SK-N-SH (cell line): ENCODE measurements at regions not wholly inside any gene's neighbourhood (a gene's known extent, or its start where the extent isn't known, plus 50 kb on each side); places are given as distances from the start of the nearest gene placed in this dataset.

Experiments used
- EZH2phosphoT487 ChIP-seq: fragments of 200-600 bp; sonication (generic); IDR thresholded peaks from 2 replicates; pipeline ENCODE4 v1.6.1; 2017; ENCODE audit warnings: low read depth, mixed run types, mild to moderate bottlenecking, antibody characterized with exemption, moderate library complexity, borderline replicate concordance
- FOSL2 ChIP-seq: IDR thresholded peaks from 2 replicates; pipeline ENCODE4 v1.4.0; 2012; ENCODE audit warnings: low read depth, mild to moderate bottlenecking, moderate library complexity, borderline replicate concordance
- FOXJ3 ChIP-seq: sonication (generic); formaldehyde crosslinking; IDR thresholded peaks from 2 replicates; pipeline ENCODE4 v1.5.1; 2020; ENCODE audit warnings: mild to moderate bottlenecking, missing genetic modification reagents
- FOXM1 ChIP-seq: IDR thresholded peaks from 2 replicates; pipeline ENCODE4 v1.4.0; 2012; ENCODE audit warnings: low read depth, mild to moderate bottlenecking
- POLR2AphosphoS5 ChIP-seq: IDR thresholded peaks from 2 replicates; pipeline ENCODE4 v1.6.1; 2012; ENCODE audit warnings: low read depth, low read length
- RFX5 ChIP-seq: IDR thresholded peaks from 2 replicates; pipeline ENCODE4 v1.6.1; 2012; ENCODE audit warnings: mild to moderate bottlenecking, improper control_type of control experiment, low read length
- RXRA ChIP-seq: IDR thresholded peaks from 2 replicates; pipeline ENCODE4 v1.4.0; 2012; ENCODE audit warnings: low read depth, mild to moderate bottlenecking, borderline replicate concordance
- TCF12 ChIP-seq: IDR thresholded peaks from 2 replicates; pipeline ENCODE4 v1.4.0; 2012
- TF ChIP-seq, protein P1 (sequence below): fragments of 200-600 bp; sonication (generic); IDR thresholded peaks from 2 replicates; pipeline ENCODE4 v1.6.1; 2017; ENCODE audit warnings: antibody characterized with exemption, mild to moderate bottlenecking, moderate library complexity
- TF ChIP-seq, protein P2 (sequence below): IDR thresholded peaks from 2 replicates; pipeline ENCODE4 v1.6.1; 2012; ENCODE audit warnings: mild to moderate bottlenecking, low read depth, low read length, moderate library complexity
- TF ChIP-seq, protein P3 (sequence below): IDR thresholded peaks from 2 replicates; pipeline ENCODE4 v1.4.0; 2012; ENCODE audit warnings: low read depth, borderline replicate concordance
- TF ChIP-seq, protein P4 (sequence below): IDR thresholded peaks from 2 replicates; pipeline ENCODE4 v1.4.0; 2012; ENCODE audit warnings: low read depth

GRCh38 chr1:100627054-100627716 is 89.2 kb downstream of the GPR88 start:
- TF ChIP-seq, protein P1, sequence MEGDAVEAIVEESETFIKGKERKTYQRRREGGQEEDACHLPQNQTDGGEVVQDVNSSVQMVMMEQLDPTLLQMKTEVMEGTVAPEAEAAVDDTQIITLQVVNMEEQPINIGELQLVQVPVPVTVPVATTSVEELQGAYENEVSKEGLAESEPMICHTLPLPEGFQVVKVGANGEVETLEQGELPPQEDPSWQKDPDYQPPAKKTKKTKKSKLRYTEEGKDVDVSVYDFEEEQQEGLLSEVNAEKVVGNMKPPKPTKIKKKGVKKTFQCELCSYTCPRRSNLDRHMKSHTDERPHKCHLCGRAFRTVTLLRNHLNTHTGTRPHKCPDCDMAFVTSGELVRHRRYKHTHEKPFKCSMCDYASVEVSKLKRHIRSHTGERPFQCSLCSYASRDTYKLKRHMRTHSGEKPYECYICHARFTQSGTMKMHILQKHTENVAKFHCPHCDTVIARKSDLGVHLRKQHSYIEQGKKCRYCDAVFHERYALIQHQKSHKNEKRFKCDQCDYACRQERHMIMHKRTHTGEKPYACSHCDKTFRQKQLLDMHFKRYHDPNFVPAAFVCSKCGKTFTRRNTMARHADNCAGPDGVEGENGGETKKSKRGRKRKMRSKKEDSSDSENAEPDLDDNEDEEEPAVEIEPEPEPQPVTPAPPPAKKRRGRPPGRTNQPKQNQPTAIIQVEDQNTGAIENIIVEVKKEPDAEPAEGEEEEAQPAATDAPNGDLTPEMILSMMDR, result no peak
- TF ChIP-seq RFX5, result no peak
- peak; percentile 37; the same call in 1 of the 2 replicates for TF ChIP-seq FOSL2
- TF ChIP-seq POLR2AphosphoS5, result no peak
- no peak for TF ChIP-seq FOXJ3 (CRISPR knock-in tag)
- TF ChIP-seq, protein P2, sequence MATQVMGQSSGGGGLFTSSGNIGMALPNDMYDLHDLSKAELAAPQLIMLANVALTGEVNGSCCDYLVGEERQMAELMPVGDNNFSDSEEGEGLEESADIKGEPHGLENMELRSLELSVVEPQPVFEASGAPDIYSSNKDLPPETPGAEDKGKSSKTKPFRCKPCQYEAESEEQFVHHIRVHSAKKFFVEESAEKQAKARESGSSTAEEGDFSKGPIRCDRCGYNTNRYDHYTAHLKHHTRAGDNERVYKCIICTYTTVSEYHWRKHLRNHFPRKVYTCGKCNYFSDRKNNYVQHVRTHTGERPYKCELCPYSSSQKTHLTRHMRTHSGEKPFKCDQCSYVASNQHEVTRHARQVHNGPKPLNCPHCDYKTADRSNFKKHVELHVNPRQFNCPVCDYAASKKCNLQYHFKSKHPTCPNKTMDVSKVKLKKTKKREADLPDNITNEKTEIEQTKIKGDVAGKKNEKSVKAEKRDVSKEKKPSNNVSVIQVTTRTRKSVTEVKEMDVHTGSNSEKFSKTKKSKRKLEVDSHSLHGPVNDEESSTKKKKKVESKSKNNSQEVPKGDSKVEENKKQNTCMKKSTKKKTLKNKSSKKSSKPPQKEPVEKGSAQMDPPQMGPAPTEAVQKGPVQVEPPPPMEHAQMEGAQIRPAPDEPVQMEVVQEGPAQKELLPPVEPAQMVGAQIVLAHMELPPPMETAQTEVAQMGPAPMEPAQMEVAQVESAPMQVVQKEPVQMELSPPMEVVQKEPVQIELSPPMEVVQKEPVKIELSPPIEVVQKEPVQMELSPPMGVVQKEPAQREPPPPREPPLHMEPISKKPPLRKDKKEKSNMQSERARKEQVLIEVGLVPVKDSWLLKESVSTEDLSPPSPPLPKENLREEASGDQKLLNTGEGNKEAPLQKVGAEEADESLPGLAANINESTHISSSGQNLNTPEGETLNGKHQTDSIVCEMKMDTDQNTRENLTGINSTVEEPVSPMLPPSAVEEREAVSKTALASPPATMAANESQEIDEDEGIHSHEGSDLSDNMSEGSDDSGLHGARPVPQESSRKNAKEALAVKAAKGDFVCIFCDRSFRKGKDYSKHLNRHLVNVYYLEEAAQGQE, result no peak
- no peak for TF ChIP-seq EZH2phosphoT487
- TF ChIP-seq, protein P3, sequence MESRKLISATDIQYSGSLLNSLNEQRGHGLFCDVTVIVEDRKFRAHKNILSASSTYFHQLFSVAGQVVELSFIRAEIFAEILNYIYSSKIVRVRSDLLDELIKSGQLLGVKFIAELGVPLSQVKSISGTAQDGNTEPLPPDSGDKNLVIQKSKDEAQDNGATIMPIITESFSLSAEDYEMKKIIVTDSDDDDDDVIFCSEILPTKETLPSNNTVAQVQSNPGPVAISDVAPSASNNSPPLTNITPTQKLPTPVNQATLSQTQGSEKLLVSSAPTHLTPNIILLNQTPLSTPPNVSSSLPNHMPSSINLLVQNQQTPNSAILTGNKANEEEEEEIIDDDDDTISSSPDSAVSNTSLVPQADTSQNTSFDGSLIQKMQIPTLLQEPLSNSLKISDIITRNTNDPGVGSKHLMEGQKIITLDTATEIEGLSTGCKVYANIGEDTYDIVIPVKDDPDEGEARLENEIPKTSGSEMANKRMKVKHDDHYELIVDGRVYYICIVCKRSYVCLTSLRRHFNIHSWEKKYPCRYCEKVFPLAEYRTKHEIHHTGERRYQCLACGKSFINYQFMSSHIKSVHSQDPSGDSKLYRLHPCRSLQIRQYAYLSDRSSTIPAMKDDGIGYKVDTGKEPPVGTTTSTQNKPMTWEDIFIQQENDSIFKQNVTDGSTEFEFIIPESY, result no peak
- no peak for TF ChIP-seq FOXM1
- peak; percentile 38; the same call in 1 of the 2 replicates for TF ChIP-seq TCF12
- 0 out of 2 replicates have a peak, but pooled peaks have one; percentile 4 for TF ChIP-seq RXRA
- TF ChIP-seq, protein P4, sequence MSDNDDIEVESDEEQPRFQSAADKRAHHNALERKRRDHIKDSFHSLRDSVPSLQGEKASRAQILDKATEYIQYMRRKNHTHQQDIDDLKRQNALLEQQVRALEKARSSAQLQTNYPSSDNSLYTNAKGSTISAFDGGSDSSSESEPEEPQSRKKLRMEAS, result no peak
